ENCODE measurements at regions not wholly inside any gene's neighbourhood (a gene's known extent, or its start where the extent isn't known, plus 50 kb on each side); places are given as distances from the start of the nearest gene placed in this dataset.

DNA sequence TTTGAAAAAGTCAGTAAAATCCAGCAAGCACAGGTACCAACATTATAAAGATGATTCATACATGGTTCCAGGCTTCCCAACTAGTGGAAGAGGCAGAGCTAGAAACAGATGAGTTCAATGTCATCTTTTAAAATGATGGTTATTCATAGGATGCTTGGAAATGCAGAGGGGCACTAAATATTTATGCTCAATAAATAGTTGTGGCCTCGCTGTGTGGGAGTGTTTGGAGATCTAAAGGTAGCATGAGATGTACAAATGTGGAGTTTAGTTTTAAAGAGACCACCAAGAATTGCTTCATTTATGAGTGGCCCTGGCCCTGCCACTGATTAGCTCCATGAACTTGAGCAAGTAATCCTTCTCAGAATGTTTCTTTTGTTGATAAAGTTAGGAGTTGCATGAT is 182.2 kb downstream of the ETS1 start:
- TF ChIP-seq, protein P1, sequence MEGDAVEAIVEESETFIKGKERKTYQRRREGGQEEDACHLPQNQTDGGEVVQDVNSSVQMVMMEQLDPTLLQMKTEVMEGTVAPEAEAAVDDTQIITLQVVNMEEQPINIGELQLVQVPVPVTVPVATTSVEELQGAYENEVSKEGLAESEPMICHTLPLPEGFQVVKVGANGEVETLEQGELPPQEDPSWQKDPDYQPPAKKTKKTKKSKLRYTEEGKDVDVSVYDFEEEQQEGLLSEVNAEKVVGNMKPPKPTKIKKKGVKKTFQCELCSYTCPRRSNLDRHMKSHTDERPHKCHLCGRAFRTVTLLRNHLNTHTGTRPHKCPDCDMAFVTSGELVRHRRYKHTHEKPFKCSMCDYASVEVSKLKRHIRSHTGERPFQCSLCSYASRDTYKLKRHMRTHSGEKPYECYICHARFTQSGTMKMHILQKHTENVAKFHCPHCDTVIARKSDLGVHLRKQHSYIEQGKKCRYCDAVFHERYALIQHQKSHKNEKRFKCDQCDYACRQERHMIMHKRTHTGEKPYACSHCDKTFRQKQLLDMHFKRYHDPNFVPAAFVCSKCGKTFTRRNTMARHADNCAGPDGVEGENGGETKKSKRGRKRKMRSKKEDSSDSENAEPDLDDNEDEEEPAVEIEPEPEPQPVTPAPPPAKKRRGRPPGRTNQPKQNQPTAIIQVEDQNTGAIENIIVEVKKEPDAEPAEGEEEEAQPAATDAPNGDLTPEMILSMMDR (IDR thresholded peaks at IDR 0.05; ENCODE audit: low read depth, low read length, poor library complexity, severe bottlenecking), result no peak
- no peak for TF ChIP-seq EZH2phosphoT487 (IDR thresholded peaks at IDR 0.05; ENCODE audit: borderline replicate concordance, low read length)

Data from DOHH2 (cell line).